ENCODE measurements at regions not wholly inside any gene's neighbourhood (a gene's known extent, or its start where the extent isn't known, plus 50 kb on each side); places are given as distances from the start of the nearest gene placed in this dataset.

DNA sequence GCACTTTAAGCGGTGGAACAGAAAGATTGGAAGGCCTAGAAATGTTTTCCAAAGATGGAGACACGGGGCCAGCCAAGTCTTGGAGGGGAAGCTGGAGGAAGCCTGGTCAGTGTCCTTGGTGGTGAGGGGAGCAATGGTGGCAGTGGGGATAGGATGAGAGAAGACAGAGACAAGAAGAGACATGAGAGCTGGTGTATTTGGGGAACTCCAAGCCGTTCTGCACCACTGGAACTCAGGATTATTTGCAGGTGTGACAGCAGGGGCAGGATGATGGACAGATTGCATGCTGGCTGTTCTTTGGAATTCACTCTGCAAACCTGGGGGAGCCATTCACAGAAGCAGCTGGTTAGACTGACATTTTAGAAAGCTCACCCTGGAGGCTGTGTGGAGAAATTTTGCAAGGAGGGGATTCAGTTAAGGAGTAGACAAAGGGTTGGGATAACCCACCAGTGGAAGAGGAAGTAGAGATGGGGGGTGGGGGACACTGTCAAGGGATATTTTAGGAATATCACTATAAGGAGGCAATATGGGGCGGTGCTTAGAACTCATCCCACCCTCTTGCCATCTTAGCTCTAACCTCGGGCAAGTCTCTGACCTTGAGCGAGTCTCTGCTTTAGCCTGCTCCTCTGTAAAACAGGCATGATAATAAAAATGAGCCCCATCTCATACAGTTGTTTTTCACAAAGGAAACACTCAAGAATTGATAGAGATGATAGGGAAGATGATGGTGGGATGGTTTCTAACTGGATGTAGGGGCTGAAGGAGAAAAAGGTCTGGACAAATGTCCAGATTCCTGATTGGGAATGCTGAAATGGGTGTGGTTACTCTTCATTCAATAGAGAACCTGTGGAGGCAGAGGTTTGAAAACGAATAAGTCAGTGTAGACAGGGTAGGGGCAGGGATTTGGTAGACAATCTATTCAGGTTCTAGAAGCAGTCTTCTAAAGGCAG is 175.8 kb downstream of the MYCN start:
- Histone ChIP-seq H3K4me1 (ENCODE audit: control insufficient read depth, insufficient read depth, low read length) (peaks cover 16% of the 10 kb centered on the region), H3K27me3 (ENCODE audit: control insufficient read depth, insufficient read depth, low read length) (no peaks in the 10 kb centered on the region), H3K36me3 (ENCODE audit: control insufficient read depth, insufficient read depth, low read length) (no peaks in the 10 kb centered on the region), H3K4me3 (ENCODE audit: low read depth, low read length) (no peak overlapping the region), H3K27ac (ENCODE audit: low read depth, low read length) (no peak overlapping the region), H3K9me3 (ENCODE audit: control insufficient read depth, insufficient read depth, low read length) (no peaks in the 10 kb centered on the region)
- 84% methylated on average over 5 of the region's 7 CpGs for WGBS (ENCODE audit: insufficient coverage)
- DNase-seq (ENCODE audit: low read depth in 4 of 6, low spot score in 6 of 6) = no peak

DNA sequence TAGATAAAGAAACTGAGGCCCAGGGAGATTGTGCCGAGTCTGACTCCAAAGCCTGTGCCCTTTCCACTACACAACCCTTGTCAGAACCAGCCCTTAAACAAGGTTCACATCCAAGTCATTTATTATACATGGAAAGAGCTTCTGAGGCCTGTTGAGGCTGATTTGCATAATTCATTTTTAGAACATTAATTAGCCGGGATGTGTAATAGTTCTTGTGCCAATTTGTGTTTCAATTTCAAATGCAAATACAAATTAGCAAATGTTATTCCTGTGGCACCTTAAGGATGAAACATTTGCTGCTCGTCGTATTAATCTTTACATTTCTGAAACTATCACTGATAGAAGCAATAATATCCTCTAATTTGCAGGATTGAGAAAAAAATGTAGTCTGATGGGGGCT is 174.9 kb downstream of the MYCN start:
- Histone ChIP-seq H3K36me3 (ENCODE audit: control insufficient read depth, insufficient read depth, low read length) (no peaks in the 10 kb centered on the region), H3K4me1 (ENCODE audit: control insufficient read depth, insufficient read depth, low read length) (peaks cover 16% of the 10 kb centered on the region), H3K27ac (ENCODE audit: low read depth, low read length) (no peak overlapping the region), H3K9me3 (ENCODE audit: control insufficient read depth, insufficient read depth, low read length) (no peaks in the 10 kb centered on the region), H3K27me3 (ENCODE audit: control insufficient read depth, insufficient read depth, low read length) (no peaks in the 10 kb centered on the region), H3K4me3 (ENCODE audit: low read depth, low read length) (no peak overlapping the region)
- peak in 2 of 6 donors; percentile 63 to 66 for DNase-seq (ENCODE audit: low read depth in 4 of 6, low spot score in 6 of 6)
- no CpG with 5 or more reads among the region's 4 CpGs for WGBS (ENCODE audit: insufficient coverage)

- no peaks in the 10 kb centered on the region for H3K9me3 ChIP-seq (ENCODE audit: control insufficient read depth, insufficient read depth, low read length)
- DNase-seq (ENCODE audit: low read depth in 4 of 6, low spot score in 6 of 6) = no peak
- H3K27me3 ChIP-seq (ENCODE audit: control insufficient read depth, insufficient read depth, low read length) = no peaks in the 10 kb centered on the region
- no peak overlapping the region for H3K27ac ChIP-seq (ENCODE audit: low read depth, low read length)
- WGBS (ENCODE audit: insufficient coverage) = 90% methylated on average over 5 of the region's 8 CpGs
- no peak overlapping the region for H3K4me3 ChIP-seq (ENCODE audit: low read depth, low read length)
- no peaks in the 10 kb centered on the region for H3K36me3 ChIP-seq (ENCODE audit: control insufficient read depth, insufficient read depth, low read length)
- H3K4me1 ChIP-seq (ENCODE audit: control insufficient read depth, insufficient read depth, low read length) = peaks cover 16% of the 10 kb centered on the region
Observed at GRCh38 chr2:16114836-16115235, 174.5 kb downstream of the MYCN start.

- Histone ChIP-seq H3K4me1 (ENCODE audit: control insufficient read depth, insufficient read depth, low read length) (peaks cover 16% of the 10 kb centered on the region), H3K9me3 (ENCODE audit: control insufficient read depth, insufficient read depth, low read length) (no peaks in the 10 kb centered on the region), H3K4me3 (ENCODE audit: low read depth, low read length) (no peak overlapping the region), H3K27ac (ENCODE audit: low read depth, low read length) (no peak overlapping the region), H3K36me3 (ENCODE audit: control insufficient read depth, insufficient read depth, low read length) (no peaks in the 10 kb centered on the region), H3K27me3 (ENCODE audit: control insufficient read depth, insufficient read depth, low read length) (no peaks in the 10 kb centered on the region)
- WGBS (ENCODE audit: insufficient coverage) = 56% methylated on average over 11 of the region's 11 CpGs
- DNase-seq (ENCODE audit: low read depth in 4 of 6, low spot score in 6 of 6) = peak in 2 of 6 donors; percentile 44
Observed at GRCh38 chr2:16114070-16114469, 173.7 kb downstream of the MYCN start.

DNA sequence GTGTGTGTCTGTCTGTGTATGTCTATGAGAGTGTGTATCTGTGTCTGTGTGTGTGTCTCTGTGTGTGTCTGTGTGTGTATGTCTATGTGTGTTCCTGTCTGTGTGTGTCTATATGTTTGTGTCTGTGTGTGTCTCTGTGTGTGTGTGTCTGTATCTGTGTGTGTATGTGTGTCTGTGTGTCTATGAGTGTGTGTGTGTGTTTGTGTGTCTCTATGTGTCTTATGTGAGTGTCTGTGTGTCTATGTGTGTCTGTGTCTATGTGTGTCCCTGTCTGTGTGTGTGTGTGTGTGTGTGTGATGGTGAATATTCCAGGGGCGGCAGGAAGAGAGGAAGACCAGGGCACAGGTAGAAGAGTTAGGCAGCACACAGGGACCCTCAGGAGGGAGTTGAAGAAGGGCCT is 173.2 kb downstream of the MYCN start:
- Histone ChIP-seq H3K4me1 (ENCODE audit: control insufficient read depth, insufficient read depth, low read length) (peaks cover 16% of the 10 kb centered on the region), H3K27me3 (ENCODE audit: control insufficient read depth, insufficient read depth, low read length) (no peaks in the 10 kb centered on the region), H3K36me3 (ENCODE audit: control insufficient read depth, insufficient read depth, low read length) (no peaks in the 10 kb centered on the region), H3K9me3 (ENCODE audit: control insufficient read depth, insufficient read depth, low read length) (no peaks in the 10 kb centered on the region), H3K4me3 (ENCODE audit: low read depth, low read length) (no peak overlapping the region), H3K27ac (ENCODE audit: low read depth, low read length) (no peak overlapping the region)
- DNase-seq (ENCODE audit: low read depth in 4 of 6, low spot score in 6 of 6) = no peak
- WGBS (ENCODE audit: insufficient coverage) = 100% methylated on average over 1 of the region's 1 CpG

GRCh38 chr2:16112972-16113560 is 172.7 kb downstream of the MYCN start:
- no peak overlapping the region for H3K27ac ChIP-seq (ENCODE audit: low read depth, low read length)
- peaks cover 16% of the 10 kb centered on the region for H3K4me1 ChIP-seq (ENCODE audit: control insufficient read depth, insufficient read depth, low read length)
- H3K9me3 ChIP-seq (ENCODE audit: control insufficient read depth, insufficient read depth, low read length) = no peaks in the 10 kb centered on the region
- 64% methylated on average over 3 of the region's 3 CpGs for WGBS (ENCODE audit: insufficient coverage)
- H3K36me3 ChIP-seq (ENCODE audit: control insufficient read depth, insufficient read depth, low read length) = no peaks in the 10 kb centered on the region
- no peaks in the 10 kb centered on the region for H3K27me3 ChIP-seq (ENCODE audit: control insufficient read depth, insufficient read depth, low read length)
- H3K4me3 ChIP-seq (ENCODE audit: low read depth, low read length) = no peak overlapping the region
- no peak for DNase-seq (ENCODE audit: low read depth in 4 of 6, low spot score in 6 of 6)

GRCh38 chr2:16112251-16112971 is 172.1 kb downstream of the MYCN start:
- no peak overlapping the region for H3K4me3 ChIP-seq (ENCODE audit: low read depth, low read length)
- H3K36me3 ChIP-seq (ENCODE audit: control insufficient read depth, insufficient read depth, low read length) = no peaks in the 10 kb centered on the region
- H3K9me3 ChIP-seq (ENCODE audit: control insufficient read depth, insufficient read depth, low read length) = no peaks in the 10 kb centered on the region
- H3K4me1 ChIP-seq (ENCODE audit: control insufficient read depth, insufficient read depth, low read length) = peaks cover 16% of the 10 kb centered on the region
- H3K27ac ChIP-seq (ENCODE audit: low read depth, low read length) = no peak overlapping the region
- DNase-seq (ENCODE audit: low read depth in 4 of 6, low spot score in 6 of 6) = no peak
- WGBS (ENCODE audit: insufficient coverage) = 95% methylated on average over 4 of the region's 7 CpGs
- H3K27me3 ChIP-seq (ENCODE audit: control insufficient read depth, insufficient read depth, low read length) = no peaks in the 10 kb centered on the region

GRCh38 chr2:16111838-16112210 is 171.5 kb downstream of the MYCN start:
- no peak for DNase-seq (ENCODE audit: low read depth in 4 of 6, low spot score in 6 of 6)
- H3K4me3 ChIP-seq (ENCODE audit: low read depth, low read length) = no peak overlapping the region
- H3K4me1 ChIP-seq (ENCODE audit: control insufficient read depth, insufficient read depth, low read length) = peaks cover 16% of the 10 kb centered on the region
- no peaks in the 10 kb centered on the region for H3K36me3 ChIP-seq (ENCODE audit: control insufficient read depth, insufficient read depth, low read length)
- no peak overlapping the region for H3K27ac ChIP-seq (ENCODE audit: low read depth, low read length)
- no peaks in the 10 kb centered on the region for H3K27me3 ChIP-seq (ENCODE audit: control insufficient read depth, insufficient read depth, low read length)
- H3K9me3 ChIP-seq (ENCODE audit: control insufficient read depth, insufficient read depth, low read length) = no peaks in the 10 kb centered on the region
- WGBS (ENCODE audit: insufficient coverage) = 98% methylated on average over 5 of the region's 7 CpGs

- 85% methylated on average over 5 of the region's 6 CpGs for WGBS (ENCODE audit: insufficient coverage)
- Histone ChIP-seq H3K9me3 (ENCODE audit: control insufficient read depth, insufficient read depth, low read length) (no peaks in the 10 kb centered on the region), H3K27me3 (ENCODE audit: control insufficient read depth, insufficient read depth, low read length) (no peaks in the 10 kb centered on the region), H3K4me1 (ENCODE audit: control insufficient read depth, insufficient read depth, low read length) (peaks cover 25% of the 10 kb centered on the region), H3K4me3 (ENCODE audit: low read depth, low read length) (no peak overlapping the region), H3K36me3 (ENCODE audit: control insufficient read depth, insufficient read depth, low read length) (no peaks in the 10 kb centered on the region), H3K27ac (ENCODE audit: low read depth, low read length) (no peak overlapping the region)
- DNase-seq (ENCODE audit: low read depth in 4 of 6, low spot score in 6 of 6) = no peak
Observed at GRCh38 chr2:16109821-16110310, 169.5 kb downstream of the MYCN start.

Data from spinal cord (tissue), 9 donors.